Loucy (cell line): ENCODE measurements at regions not wholly inside any gene's neighbourhood (a gene's known extent, or its start where the extent isn't known, plus 50 kb on each side); places are given as distances from the start of the nearest gene placed in this dataset.

Experiments
- H2AFZ ChIP-seq: fragments of 200-600 bp; sonication (generic); 2 replicates; pipeline ENCODE4 v1.6.0; 2016; ENCODE audit warnings: antibody characterized with exemption, mild to moderate bottlenecking, low read length, moderate library complexity
- H3F3A ChIP-seq: fragments of 200-600 bp; 2 replicates; pipeline ENCODE4 v1.6.0; 2016; ENCODE audit warnings: antibody characterized with exemption, low read depth, mild to moderate bottlenecking
- H3K27me3 ChIP-seq: fragments of 200-600 bp; sonication (generic); 2 replicates; pipeline ENCODE4 v1.6.1; 2014; ENCODE audit warnings: low read length, mild to moderate bottlenecking; ENCODE audit not compliant: insufficient read depth, poor library complexity, severe bottlenecking
- H3K36me3 ChIP-seq: fragments of 200-600 bp; sonication (generic); 2 replicates; pipeline ENCODE4 v1.6.1; 2016; ENCODE audit warnings: low read length; ENCODE audit not compliant: insufficient read depth
- H3K4me1 ChIP-seq: fragments of 200-600 bp; sonication (generic); 2 replicates; pipeline ENCODE4 v1.5.1; 2014; ENCODE audit warnings: low read length, mild to moderate bottlenecking; ENCODE audit not compliant: insufficient read depth, poor library complexity, severe bottlenecking
- H3K4me2 ChIP-seq: fragments of 200-600 bp; sonication (generic); 2 replicates; pipeline ENCODE4 v1.6.0; 2014; ENCODE audit warnings: antibody characterized with exemption, low read length, low read depth, mild to moderate bottlenecking; ENCODE audit not compliant: poor library complexity, severe bottlenecking
- H3K4me3 ChIP-seq: fragments of 200-600 bp; sonication (generic); 2 replicates; pipeline ENCODE4 v1.5.1; 2014; ENCODE audit warnings: low read length, mild to moderate bottlenecking, mixed read lengths; ENCODE audit not compliant: poor library complexity, severe bottlenecking
- H3K79me2 ChIP-seq: fragments of 200-600 bp; sonication (generic); 2 replicates; pipeline ENCODE4 v1.6.1; 2014; ENCODE audit warnings: low read length; ENCODE audit not compliant: insufficient read depth
- H3K9ac ChIP-seq: fragments of 200-600 bp; sonication (generic); 2 replicates; pipeline ENCODE4 v1.6.0; 2014; ENCODE audit warnings: mild to moderate bottlenecking, low read depth, low read length, moderate library complexity; ENCODE audit not compliant: poor library complexity, severe bottlenecking
- H3K9me2 ChIP-seq: fragments of 200-600 bp; sonication (generic); replicated peaks from 2 replicates; pipeline ENCODE4 v1.6.1; 2016; ENCODE audit warnings: low read depth, low read length, mixed read lengths
- H3K9me3 ChIP-seq: fragments of 200-600 bp; sonication (generic); 2 replicates; pipeline ENCODE4 v1.6.1; 2014; ENCODE audit warnings: mild to moderate bottlenecking, antibody characterized with exemption, low read length, low read depth; ENCODE audit not compliant: insufficient read depth
- H4K20me1 ChIP-seq: fragments of 200-600 bp; sonication (generic); 2 replicates; pipeline ENCODE4 v1.6.0; 2014; ENCODE audit warnings: antibody characterized with exemption, low read length, mild to moderate bottlenecking; ENCODE audit not compliant: insufficient read depth, poor library complexity, severe bottlenecking
- CTCF ChIP-seq: fragments of 200-600 bp; sonication (generic); conservative IDR thresholded peaks from 2 replicates; pipeline ENCODE4 v1.5.1; 2014; ENCODE audit warnings: mild to moderate bottlenecking, antibody characterized with exemption, low read length
- EZH2phosphoT487 ChIP-seq: fragments of 200-600 bp; IDR thresholded peaks from 2 replicates; pipeline ENCODE4 v1.6.1; 2018; ENCODE audit warnings: antibody characterized with exemption, mild to moderate bottlenecking, moderate library complexity, borderline replicate concordance

GRCh38 chr12:127621366-127621765 is 645.6 kb upstream of the TMEM132C start:
- no peak for TF ChIP-seq EZH2phosphoT487
- H3K36me3 ChIP-seq = no peaks in the 10 kb centered on the region
- H3K4me2 ChIP-seq = no peak overlapping the region
- no peaks in the 10 kb centered on the region for H3K4me1 ChIP-seq
- H3K9me3 ChIP-seq = 0 out of 2 replicates have a peak, but pooled peaks cover 4% of the 10 kb centered on the region
- no peaks in the 10 kb centered on the region for H3F3A ChIP-seq
- H3K27me3 ChIP-seq = no peaks in the 10 kb centered on the region
- no peaks in the 10 kb centered on the region for H4K20me1 ChIP-seq
- H3K9me2 ChIP-seq = no peaks in the 10 kb centered on the region
- no peak overlapping the region for H3K9ac ChIP-seq
- H3K79me2 ChIP-seq = no peaks in the 10 kb centered on the region
- H2AFZ ChIP-seq = no peak overlapping the region
- H3K4me3 ChIP-seq = no peak overlapping the region

- Histone ChIP-seq H3K4me2 (no peak overlapping the region), H3K36me3 (no peaks in the 10 kb centered on the region)
- TF ChIP-seq CTCF = no peak
- no peak for TF ChIP-seq EZH2phosphoT487
Observed at GRCh38 chr12:127623362-127623761, 643.6 kb upstream of the TMEM132C start.

GRCh38 chr12:127625176-127625771 is 641.7 kb upstream of the TMEM132C start:
- Histone ChIP-seq H3K36me3 (no peaks in the 10 kb centered on the region), H3K4me1 (no peaks in the 10 kb centered on the region)

More at GRCh38 chr12:127623362-127623761, 643.6 kb upstream of the TMEM132C start:
- Histone ChIP-seq H4K20me1 (no peaks in the 10 kb centered on the region), H3K27me3 (no peaks in the 10 kb centered on the region), H3K4me1 (no peaks in the 10 kb centered on the region), H3K4me3 (no peak overlapping the region), H3K9me2 (no peaks in the 10 kb centered on the region), H2AFZ (no peak overlapping the region), H3K9ac (no peak overlapping the region), H3F3A (no peaks in the 10 kb centered on the region), H3K9me3 (0 out of 2 replicates have a peak, but pooled peaks cover 4% of the 10 kb centered on the region), H3K79me2 (no peaks in the 10 kb centered on the region)

More at GRCh38 chr12:127625176-127625771, 641.7 kb upstream of the TMEM132C start:
- H4K20me1 ChIP-seq = no peaks in the 10 kb centered on the region
- no peaks in the 10 kb centered on the region for H3K27me3 ChIP-seq
- no peaks in the 10 kb centered on the region for H3F3A ChIP-seq
- H2AFZ ChIP-seq = no peak overlapping the region
- H3K9ac ChIP-seq = no peak overlapping the region
- H3K9me3 ChIP-seq = 0 out of 2 replicates have a peak, but pooled peaks cover 4% of the 10 kb centered on the region
- TF ChIP-seq CTCF (no peak), EZH2phosphoT487 (no peak)
- H3K9me2 ChIP-seq = no peaks in the 10 kb centered on the region
- no peak overlapping the region for H3K4me3 ChIP-seq
- no peaks in the 10 kb centered on the region for H3K79me2 ChIP-seq
- no peak overlapping the region for H3K4me2 ChIP-seq
